DMS 273 treated with DMSO at 0.1 percent for 48 hours (cell line): ENCODE measurements at regions not wholly inside any gene's neighbourhood (a gene's known extent, or its start where the extent isn't known, plus 50 kb on each side); places are given as distances from the start of the nearest gene placed in this dataset.

ENCODE experiments used
- DNase-seq: peaks from one replicate; lab custom pipeline; 2025; lab: John Stamatoyannopoulos, UW

- DNase-seq = no peak
Observed at GRCh38 chr2:129870685-129871241, 108.7 kb upstream of the RAB6C start.

GRCh38 chr2:129872446-129872845, 107.0 kb upstream of the RAB6C start:
- DNase-seq = no peak

- DNase-seq = no peak
Observed at GRCh38 chr2:129876541-129876940, 102.9 kb upstream of the RAB6C start.

- peak; percentile 63 for DNase-seq
Observed at GRCh38 chr2:129877289-129877741, 102.2 kb upstream of the RAB6C start.

GRCh38 chr2:129877795-129878775, 101.4 kb upstream of the RAB6C start:
- DNase-seq = no peak

- no peak for DNase-seq
Observed at GRCh38 chr2:129879614-129880180, 99.8 kb upstream of the RAB6C start.

- DNase-seq = no peak
Observed at GRCh38 chr2:129880309-129880708, 99.2 kb upstream of the RAB6C start.

GRCh38 chr2:129880971-129881370, 98.5 kb upstream of the RAB6C start:
- DNase-seq = no peak

GRCh38 chr2:129881786-129882396, 97.6 kb upstream of the RAB6C start:
- DNase-seq = no peak

- no peak for DNase-seq
Observed at GRCh38 chr2:129882476-129882875, 97.0 kb upstream of the RAB6C start.

- DNase-seq = no peak
Observed at GRCh38 chr2:129883121-129883520, 96.3 kb upstream of the RAB6C start.

- no peak for DNase-seq
Observed at GRCh38 chr2:129884221-129884786, 95.2 kb upstream of the RAB6C start.

GRCh38 chr2:129885735-129886134, 93.7 kb upstream of the RAB6C start:
- DNase-seq = no peak

- no peak for DNase-seq
Observed at GRCh38 chr2:129887688-129888266, 91.7 kb upstream of the RAB6C start.

GRCh38 chr2:129888461-129888860, 91.0 kb upstream of the RAB6C start:
- no peak for DNase-seq

GRCh38 chr2:129888896-129889295, 90.6 kb upstream of the RAB6C start:
- no peak for DNase-seq

GRCh38 chr2:129891341-129892320, 87.8 kb upstream of the RAB6C start:
- DNase-seq = no peak

GRCh38 chr2:129892360-129892759, 87.1 kb upstream of the RAB6C start:
- no peak for DNase-seq

- no peak for DNase-seq
Observed at GRCh38 chr2:129892773-129893172, 86.7 kb upstream of the RAB6C start.

GRCh38 chr2:129893244-129893643, 86.2 kb upstream of the RAB6C start:
- DNase-seq = no peak

GRCh38 chr2:129894616-129895015, 84.8 kb upstream of the RAB6C start:
- DNase-seq = no peak
